ENCODE measurements at regions not wholly inside any gene's neighbourhood (a gene's known extent, or its start where the extent isn't known, plus 50 kb on each side); places are given as distances from the start of the nearest gene placed in this dataset.

DNA sequence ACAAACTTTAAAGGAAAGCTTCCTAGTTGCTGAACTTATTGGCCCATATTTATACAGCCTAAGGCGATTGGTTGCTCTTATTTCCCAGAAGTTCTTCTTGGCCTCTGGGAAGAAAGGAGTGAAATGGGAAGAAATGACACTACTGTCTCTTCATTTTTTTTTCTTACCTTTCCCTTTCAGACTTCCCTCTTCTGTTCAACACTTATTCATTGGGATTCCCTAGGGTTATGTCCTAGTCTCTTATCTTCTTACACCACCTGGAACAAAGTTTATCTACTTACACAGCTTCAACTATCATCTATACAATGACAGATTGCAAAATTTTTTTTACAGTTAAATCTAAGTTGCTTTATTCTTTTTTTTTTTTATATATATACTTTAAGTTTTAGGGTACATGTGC, 68.0 kb downstream of the SNX12 start:
- no peak for DNase-seq (ENCODE audit: low spot score)

DNA sequence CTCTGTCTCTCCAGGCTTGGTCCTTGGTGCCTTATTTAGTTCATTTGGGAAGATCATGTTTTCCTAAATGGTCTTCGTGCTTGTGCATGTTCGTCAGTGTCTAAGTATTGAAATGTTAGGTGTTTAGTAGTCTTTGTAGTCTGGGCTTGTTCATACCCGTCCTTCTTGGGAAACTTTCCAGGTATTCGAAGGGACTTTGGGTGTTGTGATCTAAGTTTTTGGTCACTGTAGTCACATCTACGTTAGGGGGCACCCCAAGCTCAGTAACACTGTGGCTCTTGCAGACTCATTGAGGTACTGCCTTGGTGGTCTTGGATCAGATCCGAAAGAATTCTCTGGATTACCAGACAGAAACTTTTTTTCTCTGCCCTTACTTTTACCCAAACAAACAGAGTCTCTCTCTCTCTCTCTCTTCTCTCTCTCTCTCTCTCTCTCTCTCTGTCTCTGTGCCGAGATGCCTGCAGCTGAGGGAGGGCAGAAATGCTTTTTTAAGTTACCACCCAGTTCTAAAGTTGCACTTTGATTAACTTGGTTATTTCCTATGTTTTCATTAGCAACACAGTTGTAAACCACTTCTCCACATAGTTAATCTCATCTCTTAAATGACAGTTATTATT, 67.6 kb upstream of the SLC7A3 start:
- peak; percentile 31 for DNase-seq (ENCODE audit: low spot score)

DNA sequence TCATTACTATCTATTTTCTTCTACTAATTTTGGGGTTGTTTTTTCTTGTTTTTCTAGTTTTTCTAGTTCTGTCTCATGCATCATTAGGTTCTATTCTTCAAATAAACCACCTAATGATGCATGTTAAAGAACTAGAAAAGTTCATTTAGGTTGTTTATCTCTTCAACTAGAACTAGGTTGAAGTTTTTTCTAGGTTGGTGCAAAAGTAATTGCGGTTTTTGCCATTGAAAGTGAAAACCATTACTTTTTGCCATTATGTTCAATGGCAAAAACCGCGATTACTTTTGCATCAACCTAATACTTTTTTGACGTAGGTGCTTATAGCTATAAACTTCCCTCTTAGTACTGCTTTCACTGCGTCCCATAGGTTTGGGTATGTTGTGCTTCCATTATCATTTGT, 64.4 kb upstream of the SLC7A3 start:
- no peak for DNase-seq (ENCODE audit: low spot score)

DNA sequence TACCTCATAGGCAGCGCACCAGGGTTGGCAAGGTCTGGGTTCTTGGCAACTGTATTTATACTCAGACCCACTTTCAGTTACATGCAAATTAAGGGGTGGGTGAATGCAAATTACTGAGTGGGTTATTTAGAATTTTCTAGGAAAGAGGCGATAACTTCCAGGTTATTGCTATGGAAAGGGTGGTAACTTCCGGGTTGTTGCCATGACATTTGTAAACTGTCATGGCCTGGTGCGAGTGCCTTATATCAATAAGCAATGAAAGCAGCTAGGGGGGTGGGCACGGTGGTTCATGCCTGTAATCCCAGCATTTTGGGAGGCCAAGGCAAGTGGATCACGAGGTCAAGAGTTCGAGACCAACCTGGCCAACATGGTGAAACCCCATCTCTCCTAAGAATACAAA, 57.5 kb upstream of the SLC7A3 start:
- DNase-seq (ENCODE audit: low spot score): no peak
